ENCODE measurements at regions not wholly inside any gene's neighbourhood (a gene's known extent, or its start where the extent isn't known, plus 50 kb on each side); places are given as distances from the start of the nearest gene placed in this dataset.

GRCh38 chr7:119175911-119176627, 951.6 kb downstream of the ANKRD7 start:
- WGBS, 2 experiments, result 1 to 6% methylated on average over 4 to 5 of the region's 6 CpGs
- H3K27ac ChIP-seq (ENCODE audit: insufficient read depth, low read depth, low read length, poor library complexity, severe bottlenecking), result no peak overlapping the region

GRCh38 chr7:119177863-119178262, 953.4 kb downstream of the ANKRD7 start:
- H3K36me3 ChIP-seq (ENCODE audit: control insufficient read depth, insufficient read depth, low read length), result no peaks in the 10 kb centered on the region
- H3K4me3 ChIP-seq (ENCODE audit: insufficient read depth, low read depth, low read length), result no peak overlapping the region
- no peaks in the 10 kb centered on the region for H3K27me3 ChIP-seq (ENCODE audit: control insufficient read depth, insufficient read depth, low read length, poor library complexity, severe bottlenecking)
- H3K9me3 ChIP-seq (ENCODE audit: control insufficient read depth, low read length), result no peaks in the 10 kb centered on the region
- H3K4me1 ChIP-seq (ENCODE audit: control insufficient read depth, insufficient read depth, low read length), result no peaks in the 10 kb centered on the region
- no peak overlapping the region for H3K27ac ChIP-seq (ENCODE audit: insufficient read depth, low read depth, low read length, poor library complexity, severe bottlenecking)

More at GRCh38 chr7:119175911-119176627, 951.6 kb downstream of the ANKRD7 start:
- H3K36me3 ChIP-seq (ENCODE audit: control insufficient read depth, insufficient read depth, low read length), result no peaks in the 10 kb centered on the region
- H3K4me3 ChIP-seq (ENCODE audit: insufficient read depth, low read depth, low read length), result no peak overlapping the region
- no peaks in the 10 kb centered on the region for H3K4me1 ChIP-seq (ENCODE audit: control insufficient read depth, insufficient read depth, low read length)
- no peaks in the 10 kb centered on the region for H3K9me3 ChIP-seq (ENCODE audit: control insufficient read depth, low read length)
- H3K27me3 ChIP-seq (ENCODE audit: control insufficient read depth, insufficient read depth, low read length, poor library complexity, severe bottlenecking), result no peaks in the 10 kb centered on the region

GRCh38 chr7:119184124-119184788, 959.8 kb downstream of the ANKRD7 start:
- Histone ChIP-seq H3K4me3 (ENCODE audit: insufficient read depth, low read depth, low read length) (no peak overlapping the region), H3K27ac (ENCODE audit: insufficient read depth, low read depth, low read length, poor library complexity, severe bottlenecking) (no peak overlapping the region), H3K9me3 (ENCODE audit: control insufficient read depth, low read length) (no peaks in the 10 kb centered on the region), H3K4me1 (ENCODE audit: control insufficient read depth, insufficient read depth, low read length) (no peaks in the 10 kb centered on the region), H3K27me3 (ENCODE audit: control insufficient read depth, insufficient read depth, low read length, poor library complexity, severe bottlenecking) (no peaks in the 10 kb centered on the region), H3K36me3 (ENCODE audit: control insufficient read depth, insufficient read depth, low read length) (no peaks in the 10 kb centered on the region)
- 95% methylated on average over 4 of the region's 4 CpGs for WGBS, 2 experiments

GRCh38 chr7:119196183-119196582, 971.7 kb downstream of the ANKRD7 start:
- Histone ChIP-seq H3K9me3 (ENCODE audit: control insufficient read depth, low read length) (no peaks in the 10 kb centered on the region), H3K27me3 (ENCODE audit: control insufficient read depth, insufficient read depth, low read length, poor library complexity, severe bottlenecking) (no peaks in the 10 kb centered on the region), H3K27ac (ENCODE audit: insufficient read depth, low read depth, low read length, poor library complexity, severe bottlenecking) (no peak overlapping the region), H3K4me3 (ENCODE audit: insufficient read depth, low read depth, low read length) (no peak overlapping the region), H3K36me3 (ENCODE audit: control insufficient read depth, insufficient read depth, low read length) (no peaks in the 10 kb centered on the region), H3K4me1 (ENCODE audit: control insufficient read depth, insufficient read depth, low read length) (no peaks in the 10 kb centered on the region)
- 89 to 98% methylated on average over 2 of the region's 2 CpGs for WGBS, 2 experiments

- Histone ChIP-seq H3K36me3 (ENCODE audit: control insufficient read depth, insufficient read depth, low read length) (no peaks in the 10 kb centered on the region), H3K27ac (ENCODE audit: insufficient read depth, low read depth, low read length, poor library complexity, severe bottlenecking) (no peak overlapping the region), H3K9me3 (ENCODE audit: control insufficient read depth, low read length) (no peaks in the 10 kb centered on the region), H3K4me1 (ENCODE audit: control insufficient read depth, insufficient read depth, low read length) (no peaks in the 10 kb centered on the region), H3K27me3 (ENCODE audit: control insufficient read depth, insufficient read depth, low read length, poor library complexity, severe bottlenecking) (no peaks in the 10 kb centered on the region), H3K4me3 (ENCODE audit: insufficient read depth, low read depth, low read length) (no peak overlapping the region)
- WGBS, 2 experiments, result 92 to 95% methylated on average over 9 of the region's 9 CpGs
Observed at GRCh38 chr7:119197172-119197876, 972.8 kb downstream of the ANKRD7 start.

GRCh38 chr7:119197877-119198527, 973.5 kb downstream of the ANKRD7 start:
- H3K4me1 ChIP-seq (ENCODE audit: control insufficient read depth, insufficient read depth, low read length), result no peaks in the 10 kb centered on the region
- no peaks in the 10 kb centered on the region for H3K9me3 ChIP-seq (ENCODE audit: control insufficient read depth, low read length)
- H3K4me3 ChIP-seq (ENCODE audit: insufficient read depth, low read depth, low read length), result no peak overlapping the region
- no peak overlapping the region for H3K27ac ChIP-seq (ENCODE audit: insufficient read depth, low read depth, low read length, poor library complexity, severe bottlenecking)
- 35 to 42% methylated on average over 6 to 8 of the region's 8 CpGs for WGBS, 2 experiments
- H3K36me3 ChIP-seq (ENCODE audit: control insufficient read depth, insufficient read depth, low read length), result no peaks in the 10 kb centered on the region
- no peaks in the 10 kb centered on the region for H3K27me3 ChIP-seq (ENCODE audit: control insufficient read depth, insufficient read depth, low read length, poor library complexity, severe bottlenecking)

- H3K4me3 ChIP-seq (ENCODE audit: insufficient read depth, low read depth, low read length), result no peak overlapping the region
- H3K4me1 ChIP-seq (ENCODE audit: control insufficient read depth, insufficient read depth, low read length), result no peaks in the 10 kb centered on the region
- H3K36me3 ChIP-seq (ENCODE audit: control insufficient read depth, insufficient read depth, low read length), result no peaks in the 10 kb centered on the region
- no peaks in the 10 kb centered on the region for H3K9me3 ChIP-seq (ENCODE audit: control insufficient read depth, low read length)
- WGBS, 2 experiments, result 93 to 95% methylated on average over 3 of the region's 3 CpGs
- no peaks in the 10 kb centered on the region for H3K27me3 ChIP-seq (ENCODE audit: control insufficient read depth, insufficient read depth, low read length, poor library complexity, severe bottlenecking)
- H3K27ac ChIP-seq (ENCODE audit: insufficient read depth, low read depth, low read length, poor library complexity, severe bottlenecking), result no peak overlapping the region
Observed at GRCh38 chr7:119219663-119220062, 995.2 kb downstream of the ANKRD7 start.

- WGBS, 2 experiments, result 100% methylated on average over 1 of the region's 2 CpGs; no CpG with 5 or more reads in 1 of the 2 experiments
- no peaks in the 10 kb centered on the region for H3K9me3 ChIP-seq (ENCODE audit: control insufficient read depth, low read length)
- H3K27ac ChIP-seq (ENCODE audit: insufficient read depth, low read depth, low read length, poor library complexity, severe bottlenecking), result no peak overlapping the region
- H3K4me3 ChIP-seq (ENCODE audit: insufficient read depth, low read depth, low read length), result no peak overlapping the region
- H3K36me3 ChIP-seq (ENCODE audit: control insufficient read depth, insufficient read depth, low read length), result no peaks in the 10 kb centered on the region
- H3K4me1 ChIP-seq (ENCODE audit: control insufficient read depth, insufficient read depth, low read length), result no peaks in the 10 kb centered on the region
- no peaks in the 10 kb centered on the region for H3K27me3 ChIP-seq (ENCODE audit: control insufficient read depth, insufficient read depth, low read length, poor library complexity, severe bottlenecking)
Observed at GRCh38 chr7:119223930-119224329, 999.4 kb downstream of the ANKRD7 start.

- Histone ChIP-seq H3K4me1 (ENCODE audit: control insufficient read depth, insufficient read depth, low read length) (no peaks in the 10 kb centered on the region), H3K9me3 (ENCODE audit: control insufficient read depth, low read length) (no peaks in the 10 kb centered on the region), H3K36me3 (ENCODE audit: control insufficient read depth, insufficient read depth, low read length) (no peaks in the 10 kb centered on the region), H3K27me3 (ENCODE audit: control insufficient read depth, insufficient read depth, low read length, poor library complexity, severe bottlenecking) (no peaks in the 10 kb centered on the region), H3K4me3 (ENCODE audit: insufficient read depth, low read depth, low read length) (no peak overlapping the region), H3K27ac (ENCODE audit: insufficient read depth, low read depth, low read length, poor library complexity, severe bottlenecking) (no peak overlapping the region)
- 90 to 100% methylated on average over 1 of the region's 1 CpG for WGBS, 2 experiments
Observed at GRCh38 chr7:119228482-119228881, 1004.0 kb downstream of the ANKRD7 start.

GRCh38 chr7:119232091-119232490, 1007.6 kb downstream of the ANKRD7 start:
- Histone ChIP-seq H3K36me3 (ENCODE audit: control insufficient read depth, insufficient read depth, low read length) (no peaks in the 10 kb centered on the region), H3K27ac (ENCODE audit: insufficient read depth, low read depth, low read length, poor library complexity, severe bottlenecking) (no peak overlapping the region), H3K4me3 (ENCODE audit: insufficient read depth, low read depth, low read length) (no peak overlapping the region), H3K4me1 (ENCODE audit: control insufficient read depth, insufficient read depth, low read length) (no peaks in the 10 kb centered on the region), H3K9me3 (ENCODE audit: control insufficient read depth, low read length) (no peaks in the 10 kb centered on the region), H3K27me3 (ENCODE audit: control insufficient read depth, insufficient read depth, low read length, poor library complexity, severe bottlenecking) (no peaks in the 10 kb centered on the region)
- 76 to 93% methylated on average over 1 to 2 of the region's 2 CpGs for WGBS, 2 experiments

Measured in ectodermal cell (in vitro differentiated cells).